Activated CD4-positive, alpha-beta T cell treated with anti-CD3 and anti-CD28 coated beads, Interleukin-2, amount 50 U/mL, for 24 hours (primary cell): ENCODE measurements at regions not wholly inside any gene's neighbourhood (a gene's known extent, or its start where the extent isn't known, plus 50 kb on each side); places are given as distances from the start of the nearest gene placed in this dataset.

ENCODE experiments used
- DNase-seq, 2 donors: peaks; one replicate each; pipeline ENCODE4 v3.0.0-alpha.2; 2020; ENCODE audit warnings: low read depth in 1 of 2, low spot score in 1 of 2

GRCh38 chr11:27287205-27287604 lies 75.8 kb downstream of the CCDC34 start:
- no peak for DNase-seq

- DNase-seq, result no peak
Observed at GRCh38 chr11:27285761-27286160, 77.3 kb downstream of the CCDC34 start.

GRCh38 chr11:27282806-27283205 lies 80.2 kb downstream of the CCDC34 start:
- no peak for DNase-seq

- no peak for DNase-seq
Observed at GRCh38 chr11:27281740-27282590, 81.0 kb downstream of the CCDC34 start.

- DNase-seq, result no peak
Observed at GRCh38 chr11:27281276-27281675, 81.7 kb downstream of the CCDC34 start.

GRCh38 chr11:27280140-27280539 lies 82.9 kb downstream of the CCDC34 start:
- DNase-seq, result no peak

- DNase-seq, result no peak
Observed at GRCh38 chr11:27279460-27279859, 83.6 kb downstream of the CCDC34 start.

GRCh38 chr11:27277843-27278242 lies 85.2 kb downstream of the CCDC34 start:
- no peak for DNase-seq

- DNase-seq, result no peak
Observed at GRCh38 chr11:27276141-27276540, 86.9 kb downstream of the CCDC34 start.

GRCh38 chr11:27274854-27275395 lies 88.1 kb downstream of the CCDC34 start:
- DNase-seq, result no peak

- no peak for DNase-seq
Observed at GRCh38 chr11:27266125-27266524, 96.9 kb downstream of the CCDC34 start.

- DNase-seq, result no peak
Observed at GRCh38 chr11:27263986-27264385, 99.0 kb downstream of the CCDC34 start.

GRCh38 chr11:27263046-27263445 lies 100.0 kb downstream of the CCDC34 start:
- DNase-seq, result no peak

- no peak for DNase-seq
Observed at GRCh38 chr11:27255447-27255828, 107.6 kb downstream of the CCDC34 start.

GRCh38 chr11:27254744-27255446 lies 108.1 kb downstream of the CCDC34 start:
- no peak for DNase-seq

- no peak for DNase-seq
Observed at GRCh38 chr11:27253224-27253623, 109.8 kb downstream of the CCDC34 start.

GRCh38 chr11:27250867-27251665 lies 111.9 kb downstream of the CCDC34 start:
- DNase-seq, result no peak

- DNase-seq, result no peak
Observed at GRCh38 chr11:27248576-27249509, 114.2 kb downstream of the CCDC34 start.

GRCh38 chr11:27247660-27248059 lies 115.4 kb downstream of the CCDC34 start:
- no peak for DNase-seq

GRCh38 chr11:27246925-27247324 lies 116.1 kb downstream of the CCDC34 start:
- DNase-seq, result no peak
